ENCODE measurements at regions not wholly inside any gene's neighbourhood (a gene's known extent, or its start where the extent isn't known, plus 50 kb on each side); places are given as distances from the start of the nearest gene placed in this dataset.

GRCh38 chr4:150008546-150008945 is 69.7 kb upstream of the DCLK2 start:
- H3K9me3 ChIP-seq (ENCODE audit: low read length): no peaks in the 10 kb centered on the region
- BruUV-seq (replicated peaks): no TSS peak
- H3K27ac ChIP-seq (ENCODE audit: extremely low read length, insufficient read depth, low read length): no peak overlapping the region
- no peak for FAIRE-seq
- no peaks in the 10 kb centered on the region; a peak in 1 of 5 replicates for H3K27me3 ChIP-seq (ENCODE audit: control insufficient read depth in 1 of 2, insufficient read depth in 2 of 2, low read length in 2 of 2)
- no peaks in the 10 kb centered on the region for H4K20me1 ChIP-seq (ENCODE audit: insufficient read depth, low read length)
- H3K36me3 ChIP-seq (replicated peaks in 1 of 2; ENCODE audit: control insufficient read depth in 1 of 2, insufficient read depth in 2 of 2, low read length in 2 of 2): no peaks in the 10 kb centered on the region
- no peaks in the 10 kb centered on the region for H3K79me2 ChIP-seq (ENCODE audit: insufficient read depth, low read length)
- POLR2A ChIA-PET: no interaction called here
- in situ Hi-C loops (cut with HindIII; ENCODE audit: extremely low pct_ligation_motif_present, low pct_unique_long_range_greater_than_20kb): loop anchor here (5.0 kb wide), 1 partner anchor 209 kb away; no protein-coding TSS in a partner anchor
- H3K9ac ChIP-seq (ENCODE audit: insufficient read depth, low read depth, low read length): no peak overlapping the region
- no peak for DNase-seq (ENCODE audit: low spot score)
- H3K4me1 ChIP-seq (ENCODE audit: insufficient read depth, low read length): no peaks in the 10 kb centered on the region
- no peak overlapping the region for H3K4me3 ChIP-seq (replicated peaks in 1 of 3; ENCODE audit: insufficient read depth in 1 of 3, low read depth in 2 of 3, low read length in 3 of 3)
- CTCF ChIA-PET (ENCODE audit: low intra/inter-chr PET ratio, low total read pairs): no interaction called here
- ATAC-seq: no peak
- no peak overlapping the region for H3K4me2 ChIP-seq (ENCODE audit: low read depth, low read length)
- H2AFZ ChIP-seq (ENCODE audit: low read length): no peak overlapping the region
- TF ChIP-seq ZNF547 (CRISPR knock-in tag; IDR thresholded peaks at IDR 0.05): no peak
- TF ChIP-seq SALL2 (CRISPR knock-in tag; IDR thresholded peaks at IDR 0.05): no peak
- TF ChIP-seq, protein P1, sequence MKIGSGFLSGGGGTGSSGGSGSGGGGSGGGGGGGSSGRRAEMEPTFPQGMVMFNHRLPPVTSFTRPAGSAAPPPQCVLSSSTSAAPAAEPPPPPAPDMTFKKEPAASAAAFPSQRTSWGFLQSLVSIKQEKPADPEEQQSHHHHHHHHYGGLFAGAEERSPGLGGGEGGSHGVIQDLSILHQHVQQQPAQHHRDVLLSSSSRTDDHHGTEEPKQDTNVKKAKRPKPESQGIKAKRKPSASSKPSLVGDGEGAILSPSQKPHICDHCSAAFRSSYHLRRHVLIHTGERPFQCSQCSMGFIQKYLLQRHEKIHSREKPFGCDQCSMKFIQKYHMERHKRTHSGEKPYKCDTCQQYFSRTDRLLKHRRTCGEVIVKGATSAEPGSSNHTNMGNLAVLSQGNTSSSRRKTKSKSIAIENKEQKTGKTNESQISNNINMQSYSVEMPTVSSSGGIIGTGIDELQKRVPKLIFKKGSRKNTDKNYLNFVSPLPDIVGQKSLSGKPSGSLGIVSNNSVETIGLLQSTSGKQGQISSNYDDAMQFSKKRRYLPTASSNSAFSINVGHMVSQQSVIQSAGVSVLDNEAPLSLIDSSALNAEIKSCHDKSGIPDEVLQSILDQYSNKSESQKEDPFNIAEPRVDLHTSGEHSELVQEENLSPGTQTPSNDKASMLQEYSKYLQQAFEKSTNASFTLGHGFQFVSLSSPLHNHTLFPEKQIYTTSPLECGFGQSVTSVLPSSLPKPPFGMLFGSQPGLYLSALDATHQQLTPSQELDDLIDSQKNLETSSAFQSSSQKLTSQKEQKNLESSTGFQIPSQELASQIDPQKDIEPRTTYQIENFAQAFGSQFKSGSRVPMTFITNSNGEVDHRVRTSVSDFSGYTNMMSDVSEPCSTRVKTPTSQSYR (CRISPR knock-in tag; IDR thresholded peaks at IDR 0.05; ENCODE audit: borderline replicate concordance): no peak
- TF ChIP-seq ZNF564 (CRISPR knock-in tag; IDR thresholded peaks at IDR 0.05): no peak
- TF ChIP-seq ZNF7 (CRISPR knock-in tag; IDR thresholded peaks at IDR 0.05): no peak
- TF ChIP-seq ZNF282 (IDR thresholded peaks at IDR 0.05; ENCODE audit: partially characterized antibody): no peak
- no peak for TF ChIP-seq FOXM1 (CRISPR knock-in tag; IDR thresholded peaks at IDR 0.05)
- TF ChIP-seq ZNF335 (CRISPR knock-in tag; IDR thresholded peaks at IDR 0.05): no peak
- TF ChIP-seq ARNTL (CRISPR knock-in tag; IDR thresholded peaks at IDR 0.05): no peak
- no peak for TF ChIP-seq TEAD2 (CRISPR knock-in tag; IDR thresholded peaks at IDR 0.05)
- TF ChIP-seq SNRNP70 (IDR thresholded peaks at IDR 0.05; ENCODE audit: low read depth, low read length): no peak
- no peak for TF ChIP-seq ZBTB46 (CRISPR knock-in tag; IDR thresholded peaks at IDR 0.05; ENCODE audit: borderline replicate concordance)
- intact Hi-C loops (cut with micrococcal nuclease; ENCODE audit: unreplicated experiment): no loop called here
- 0% methylated on average over 2 of the region's 2 CpGs for WGBS (ENCODE audit: low lambda C conversion rate)
